ENCODE measurements at regions not wholly inside any gene's neighbourhood (a gene's known extent, or its start where the extent isn't known, plus 50 kb on each side); places are given as distances from the start of the nearest gene placed in this dataset.

DNA sequence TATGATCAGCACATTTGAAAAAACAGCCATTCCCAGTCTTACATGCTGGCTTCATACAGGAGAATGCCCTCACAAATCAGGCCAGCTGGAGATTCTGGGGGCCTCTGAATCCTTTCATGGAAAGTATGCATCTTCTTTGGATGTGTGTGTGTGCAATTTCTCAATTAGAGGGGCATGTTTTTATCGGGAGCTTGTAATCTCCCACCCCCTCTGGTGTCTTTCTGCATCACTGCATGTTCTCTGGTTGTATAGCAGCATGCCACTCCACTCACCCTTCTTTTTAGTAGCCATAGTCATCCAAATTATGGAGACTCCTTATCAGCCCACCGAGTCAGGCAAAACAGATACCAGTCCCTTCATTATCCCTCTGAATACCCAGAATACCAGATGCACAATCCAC, 282.2 kb upstream of the SLIT2 start:
- TF ChIP-seq, protein P1, sequence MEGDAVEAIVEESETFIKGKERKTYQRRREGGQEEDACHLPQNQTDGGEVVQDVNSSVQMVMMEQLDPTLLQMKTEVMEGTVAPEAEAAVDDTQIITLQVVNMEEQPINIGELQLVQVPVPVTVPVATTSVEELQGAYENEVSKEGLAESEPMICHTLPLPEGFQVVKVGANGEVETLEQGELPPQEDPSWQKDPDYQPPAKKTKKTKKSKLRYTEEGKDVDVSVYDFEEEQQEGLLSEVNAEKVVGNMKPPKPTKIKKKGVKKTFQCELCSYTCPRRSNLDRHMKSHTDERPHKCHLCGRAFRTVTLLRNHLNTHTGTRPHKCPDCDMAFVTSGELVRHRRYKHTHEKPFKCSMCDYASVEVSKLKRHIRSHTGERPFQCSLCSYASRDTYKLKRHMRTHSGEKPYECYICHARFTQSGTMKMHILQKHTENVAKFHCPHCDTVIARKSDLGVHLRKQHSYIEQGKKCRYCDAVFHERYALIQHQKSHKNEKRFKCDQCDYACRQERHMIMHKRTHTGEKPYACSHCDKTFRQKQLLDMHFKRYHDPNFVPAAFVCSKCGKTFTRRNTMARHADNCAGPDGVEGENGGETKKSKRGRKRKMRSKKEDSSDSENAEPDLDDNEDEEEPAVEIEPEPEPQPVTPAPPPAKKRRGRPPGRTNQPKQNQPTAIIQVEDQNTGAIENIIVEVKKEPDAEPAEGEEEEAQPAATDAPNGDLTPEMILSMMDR (IDR thresholded peaks at IDR 0.05): no peak
- TF ChIP-seq POLR2A (IDR thresholded peaks at IDR 0.05): no peak

Measured in adrenal gland (tissue), 5 donors.